Activated CD4-positive, alpha-beta T cell treated with anti-CD3 and anti-CD28 coated beads, Interleukin-2, amount 10 ng/mL, durations not matched to agents 7 days and 5 days (primary cell): ENCODE measurements at regions not wholly inside any gene's neighbourhood (a gene's known extent, or its start where the extent isn't known, plus 50 kb on each side); places are given as distances from the start of the nearest gene placed in this dataset.
"Not testable (repeated sequence)": the region's sequence is repeated elsewhere in the genome, so short reads cannot be mapped to it uniquely, and the experiment has no call there.

Source experiments
- CTCF ChIA-PET: fragments of 350-600 bp; sonication (Branson Sonifier 250); formaldehyde crosslinking; loops from one replicate; lab custom pipeline; 2021; ENCODE audit warnings: antibody characterized with exemption; lab: Charles Lee
- POLR2A ChIA-PET: fragments of 350-600 bp; sonication (Branson Sonifier 250); formaldehyde crosslinking; loops from one replicate; lab custom pipeline; 2021; ENCODE audit warnings: antibody characterized with exemption; lab: Charles Lee
- DNase-seq: peaks from one replicate; pipeline ENCODE4 v3.0.0-alpha.2; 2020
- H3K27ac Mint-ChIP-seq: one replicate; pipeline ENCODE4 v1.8.0; 2021; ENCODE audit warnings: mild to moderate bottlenecking, moderate library complexity, mixed read lengths
- H3K27me3 Mint-ChIP-seq: one replicate; pipeline ENCODE4 v1.8.0; 2021; ENCODE audit warnings: mixed read lengths
- H3K36me3 Mint-ChIP-seq: one replicate; pipeline ENCODE4 v1.8.0; 2021; ENCODE audit warnings: low read depth, mixed read lengths
- H3K4me1 Mint-ChIP-seq: one replicate; pipeline ENCODE4 v1.8.0; 2021; ENCODE audit warnings: mixed read lengths
- H3K4me3 Mint-ChIP-seq: one replicate; pipeline ENCODE4 v1.8.0; 2021; ENCODE audit warnings: mild to moderate bottlenecking, moderate library complexity, mixed read lengths
- H3K9me3 Mint-ChIP-seq: one replicate; pipeline ENCODE4 v1.8.0; 2021; ENCODE audit warnings: mixed read lengths

DNA sequence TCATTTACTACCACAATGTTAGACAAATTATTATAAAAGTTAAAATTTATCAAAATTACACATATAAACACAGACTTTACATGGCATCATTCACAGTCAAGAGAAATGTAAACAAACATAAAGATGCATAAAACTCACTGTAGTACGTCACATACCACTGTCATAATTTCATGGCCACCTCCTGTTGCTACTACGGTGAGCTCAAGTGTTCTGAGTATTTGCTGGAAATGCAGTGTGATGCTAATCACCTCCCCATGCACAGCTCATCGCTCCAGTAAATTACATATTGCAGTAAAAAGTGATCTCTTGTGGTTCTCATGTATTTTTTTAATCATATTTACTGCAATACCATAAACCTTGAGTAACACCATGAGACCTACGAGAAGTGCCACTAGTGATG is 247.7 kb upstream of the SFSWAP start:
- no peak for DNase-seq
- peaks cover 6% of the 10 kb centered on the region for H3K27me3 Mint-ChIP-seq
- H3K27ac Mint-ChIP-seq: no peak overlapping the region
- H3K4me1 Mint-ChIP-seq: no peaks in the 10 kb centered on the region
- CTCF ChIA-PET: interaction anchor here (1.0 kb wide), 1 partner anchor 8 kb away, joined by 5 read pairs; no protein-coding TSS in a partner anchor
- H3K9me3 Mint-ChIP-seq: no peaks in the 10 kb centered on the region
- H3K36me3 Mint-ChIP-seq: no peaks in the 10 kb centered on the region
- POLR2A ChIA-PET: no interaction called here
- H3K4me3 Mint-ChIP-seq: no peak overlapping the region

GRCh38 chr12:131464081-131464480 is 246.8 kb upstream of the SFSWAP start:
- CTCF ChIA-PET: no interaction called here
- H3K4me3 Mint-ChIP-seq: no peak overlapping the region
- H3K9me3 Mint-ChIP-seq: no peaks in the 10 kb centered on the region
- POLR2A ChIA-PET: no interaction called here
- no peaks in the 10 kb centered on the region for H3K36me3 Mint-ChIP-seq
- no peaks in the 10 kb centered on the region for H3K4me1 Mint-ChIP-seq
- peaks cover 6% of the 10 kb centered on the region for H3K27me3 Mint-ChIP-seq
- H3K27ac Mint-ChIP-seq: no peak overlapping the region
- no peak for DNase-seq

DNA sequence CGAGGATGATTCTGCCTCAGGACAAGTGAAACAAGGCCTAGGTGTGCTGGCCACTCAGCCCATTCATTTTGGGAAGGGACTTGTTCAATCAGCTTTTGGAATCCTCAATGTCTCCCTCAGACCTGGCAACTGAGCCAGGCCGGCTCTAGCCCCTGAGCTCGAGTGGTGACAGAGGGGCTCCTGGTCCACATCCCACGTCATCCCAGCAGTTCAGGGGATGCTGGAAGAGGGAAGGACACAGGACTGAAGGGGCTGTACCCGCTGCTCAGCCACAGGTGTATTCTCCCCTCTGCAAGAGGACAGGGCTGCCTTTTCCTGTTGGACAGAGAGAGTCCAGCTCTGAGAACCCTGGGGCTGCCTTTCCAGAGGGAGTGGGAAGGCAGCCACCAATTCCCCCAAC is 244.6 kb upstream of the SFSWAP start:
- Mint-ChIP-seq H3K27ac (no peak overlapping the region), H3K4me1 (no peaks in the 10 kb centered on the region), H3K27me3 (peaks cover 6% of the 10 kb centered on the region), H3K36me3 (no peaks in the 10 kb centered on the region), H3K4me3 (no peak overlapping the region), H3K9me3 (no peaks in the 10 kb centered on the region)
- no peak for DNase-seq
- CTCF ChIA-PET: interaction anchor here (1.3 kb wide), 1 partner anchor 10 kb away, joined by 4 read pairs; no protein-coding TSS in a partner anchor
- POLR2A ChIA-PET: no interaction called here

- Mint-ChIP-seq H3K27ac (no peak overlapping the region), H3K36me3 (no peaks in the 10 kb centered on the region), H3K4me1 (no peaks in the 10 kb centered on the region), H3K9me3 (no peaks in the 10 kb centered on the region), H3K27me3 (peaks cover 5% of the 10 kb centered on the region), H3K4me3 (no peak overlapping the region)
- ChIA-PET CTCF (interaction anchor here (1.3 kb wide), 1 partner anchor 11 kb away, joined by 4 read pairs; no protein-coding TSS in a partner anchor), POLR2A (no interaction called here)
- no peak for DNase-seq
These were observed 244.0 kb upstream of the SFSWAP start for GRCh38 chr12:131466932-131467331.

DNA sequence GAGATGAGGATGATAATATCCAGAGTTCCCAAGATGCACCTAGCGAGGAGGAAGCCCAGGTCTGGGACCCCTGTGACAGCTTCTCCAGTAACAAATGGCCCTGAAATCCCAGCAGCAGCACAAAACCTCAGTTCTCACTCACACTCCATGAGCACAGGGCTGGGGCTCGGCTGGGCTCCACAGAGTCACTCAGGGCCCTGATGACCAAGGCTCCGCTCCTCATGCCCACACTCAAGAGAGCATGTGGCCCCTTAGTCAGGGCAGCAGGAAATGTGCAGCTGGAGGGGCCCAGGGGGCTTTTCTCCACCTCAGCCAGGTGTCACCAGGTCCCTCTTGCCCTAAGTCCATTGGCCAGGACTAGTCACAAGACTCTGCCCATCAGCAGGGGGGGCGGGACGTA is 242.7 kb upstream of the SFSWAP start:
- CTCF ChIA-PET: no interaction called here
- H3K27ac Mint-ChIP-seq: no peak overlapping the region
- H3K36me3 Mint-ChIP-seq: no peaks in the 10 kb centered on the region
- DNase-seq: no peak
- H3K9me3 Mint-ChIP-seq: no peaks in the 10 kb centered on the region
- H3K4me1 Mint-ChIP-seq: no peaks in the 10 kb centered on the region
- H3K27me3 Mint-ChIP-seq: no peaks in the 10 kb centered on the region
- POLR2A ChIA-PET: no interaction called here
- no peak overlapping the region for H3K4me3 Mint-ChIP-seq

GRCh38 chr12:131469945-131470344 is 240.9 kb upstream of the SFSWAP start:
- H3K4me3 Mint-ChIP-seq, H3K4me1 Mint-ChIP-seq, H3K27me3 Mint-ChIP-seq, DNase-seq, CTCF ChIA-PET, H3K27ac Mint-ChIP-seq, POLR2A ChIA-PET, H3K36me3 Mint-ChIP-seq, H3K9me3 Mint-ChIP-seq: not testable (repeated sequence)

DNA sequence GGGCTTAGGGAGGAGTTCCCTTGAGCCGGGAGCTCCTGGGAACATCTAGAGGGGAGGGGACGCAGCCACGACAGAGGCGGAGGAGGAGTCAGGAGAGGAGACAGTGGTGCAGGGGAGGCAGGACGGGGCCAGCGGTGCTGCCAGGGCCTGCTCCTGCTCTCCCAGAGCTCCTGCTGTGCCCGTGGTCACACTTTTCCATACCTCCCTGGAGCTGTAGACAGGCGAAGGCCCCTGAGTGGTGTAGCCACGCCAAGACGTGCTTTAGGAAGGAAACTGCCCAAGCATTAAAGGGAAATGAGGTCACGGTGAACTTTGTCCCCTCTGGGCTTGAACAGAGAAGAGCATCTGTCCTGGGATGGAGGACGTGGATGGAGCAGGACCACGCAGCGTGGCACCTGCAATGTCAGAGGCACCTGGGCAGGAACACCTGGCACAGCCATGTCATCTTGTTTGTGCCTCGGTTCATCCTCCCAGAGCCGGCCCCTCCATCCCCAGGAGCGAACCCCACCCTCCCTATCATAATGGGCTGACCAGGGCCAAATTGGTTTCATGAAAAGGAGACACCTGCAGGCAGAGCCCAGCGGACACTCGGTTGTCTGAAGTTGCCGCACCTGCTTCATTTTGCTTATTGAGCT is 239.5 kb upstream of the SFSWAP start:
- Mint-ChIP-seq H3K36me3 (no peaks in the 10 kb centered on the region), H3K9me3 (no peaks in the 10 kb centered on the region), H3K4me3 (no peak overlapping the region), H3K4me1 (peaks cover 4% of the 10 kb centered on the region), H3K27ac (no peak overlapping the region), H3K27me3 (no peaks in the 10 kb centered on the region)
- no peak for DNase-seq
- POLR2A ChIA-PET: no interaction called here
- CTCF ChIA-PET: no interaction called here

- ChIA-PET POLR2A (no interaction called here), CTCF (no interaction called here)
- Mint-ChIP-seq H3K4me1 (peaks cover 4% of the 10 kb centered on the region), H3K36me3 (no peaks in the 10 kb centered on the region), H3K9me3 (no peaks in the 10 kb centered on the region), H3K4me3 (no peak overlapping the region), H3K27ac (no peak overlapping the region), H3K27me3 (no peaks in the 10 kb centered on the region)
- no peak for DNase-seq
These were observed 238.8 kb upstream of the SFSWAP start for GRCh38 chr12:131471946-131472732.

- POLR2A ChIA-PET: no interaction called here
- CTCF ChIA-PET: no interaction called here
- Mint-ChIP-seq H3K4me3 (no peak overlapping the region), H3K27ac (no peak overlapping the region), H3K36me3 (no peaks in the 10 kb centered on the region), H3K4me1 (peaks cover 4% of the 10 kb centered on the region), H3K27me3 (no peaks in the 10 kb centered on the region), H3K9me3 (no peaks in the 10 kb centered on the region)
- DNase-seq: no peak
These were observed 237.6 kb upstream of the SFSWAP start for GRCh38 chr12:131473261-131473660.

GRCh38 chr12:131473741-131474709 is 236.9 kb upstream of the SFSWAP start:
- no peak for DNase-seq
- CTCF ChIA-PET: no interaction called here
- no peaks in the 10 kb centered on the region for H3K27me3 Mint-ChIP-seq
- no peak overlapping the region for H3K27ac Mint-ChIP-seq
- H3K4me3 Mint-ChIP-seq: no peak overlapping the region
- POLR2A ChIA-PET: no interaction called here
- H3K36me3 Mint-ChIP-seq: no peaks in the 10 kb centered on the region
- peaks cover 4% of the 10 kb centered on the region for H3K4me1 Mint-ChIP-seq
- H3K9me3 Mint-ChIP-seq: no peaks in the 10 kb centered on the region

DNA sequence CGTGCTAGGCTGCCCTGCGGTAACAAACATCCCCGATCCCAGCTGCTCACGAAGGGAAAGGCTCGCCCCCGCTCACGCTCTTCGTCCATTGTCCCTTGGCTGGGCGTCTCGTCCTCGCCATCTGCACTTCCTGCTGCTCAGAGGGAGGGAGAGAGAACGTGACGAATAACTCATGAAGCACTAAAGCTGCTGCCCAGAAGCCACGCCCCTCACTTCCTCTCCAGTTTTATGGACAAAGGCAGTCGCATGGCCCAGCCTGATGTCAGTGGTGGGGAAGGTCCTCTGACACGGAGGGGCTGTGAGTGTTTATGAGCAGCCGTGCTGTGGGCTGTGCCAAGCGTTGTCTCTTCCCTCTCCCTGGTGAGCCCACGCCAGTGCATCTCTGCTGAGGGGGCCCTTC is 235.9 kb upstream of the SFSWAP start:
- H3K27ac Mint-ChIP-seq, H3K27me3 Mint-ChIP-seq, H3K4me3 Mint-ChIP-seq, CTCF ChIA-PET, DNase-seq, H3K36me3 Mint-ChIP-seq, H3K9me3 Mint-ChIP-seq, POLR2A ChIA-PET, H3K4me1 Mint-ChIP-seq: not testable (repeated sequence)

DNA sequence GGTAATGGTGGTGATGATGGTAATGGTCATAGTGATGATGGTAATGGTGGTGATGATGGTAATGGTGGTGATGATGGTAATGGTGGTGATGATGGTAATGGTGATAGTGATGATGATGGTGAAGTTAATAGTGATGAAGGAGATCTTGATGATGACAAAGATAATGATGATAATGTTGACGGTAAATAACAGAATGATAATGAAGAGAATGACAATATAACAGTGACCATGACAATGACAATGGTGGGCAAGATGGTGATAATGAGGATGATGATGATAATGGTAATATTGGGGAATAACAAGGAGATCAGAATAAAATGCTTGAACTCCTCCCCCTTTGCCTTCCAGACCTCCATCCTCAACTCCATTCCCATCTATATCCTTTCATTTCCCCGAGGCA is 233.3 kb upstream of the SFSWAP start:
- ChIA-PET CTCF (no interaction called here), POLR2A (no interaction called here)
- DNase-seq: no peak

GRCh38 chr12:131478468-131478867 is 232.4 kb upstream of the SFSWAP start:
- Mint-ChIP-seq H3K9me3 (no peaks in the 10 kb centered on the region), H3K4me1 (peaks cover 3% of the 10 kb centered on the region), H3K36me3 (no peaks in the 10 kb centered on the region), H3K4me3 (no peak overlapping the region), H3K27ac (no peak overlapping the region), H3K27me3 (no peaks in the 10 kb centered on the region)
- no peak for DNase-seq
- POLR2A ChIA-PET: no interaction called here
- CTCF ChIA-PET: no interaction called here

More for the DNA sequence above, 233.3 kb upstream of the SFSWAP start:
- no peaks in the 10 kb centered on the region for H3K36me3 Mint-ChIP-seq
- no peak overlapping the region for H3K4me3 Mint-ChIP-seq
- H3K4me1 Mint-ChIP-seq: peaks cover 4% of the 10 kb centered on the region
- no peak overlapping the region for H3K27ac Mint-ChIP-seq
- H3K9me3 Mint-ChIP-seq: no peaks in the 10 kb centered on the region
- H3K27me3 Mint-ChIP-seq: no peaks in the 10 kb centered on the region
